ENCODE measurements at regions not wholly inside any gene's neighbourhood (a gene's known extent, or its start where the extent isn't known, plus 50 kb on each side); places are given as distances from the start of the nearest gene placed in this dataset.
A peak's percentile ranks its signal among the peaks of the same experiment; 100 is the strongest.

DNA sequence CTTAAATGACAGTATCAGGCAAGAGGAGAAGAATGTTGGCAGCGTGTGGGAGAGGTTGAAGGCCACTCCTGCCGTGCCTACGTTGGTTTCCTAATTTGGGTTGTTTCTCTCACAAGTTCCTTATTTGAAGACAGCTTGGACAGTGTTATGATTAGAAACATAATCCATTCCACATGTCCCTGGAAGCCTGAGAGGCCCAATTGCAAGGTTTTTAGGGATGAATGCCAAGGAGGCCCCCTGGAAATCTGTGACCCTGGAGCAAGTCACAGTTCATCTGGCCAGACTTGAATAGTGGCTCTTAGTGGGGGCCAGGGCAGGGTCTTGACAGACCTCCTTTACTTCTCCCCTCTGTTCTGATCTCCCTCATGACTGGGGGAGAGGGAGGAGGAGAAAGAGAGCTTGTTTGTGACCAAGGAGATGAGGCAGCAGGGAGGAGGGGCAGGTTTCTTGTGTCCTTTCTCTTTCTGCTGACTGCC, 584.4 kb upstream of the TBL1XR1 start:
- H3K4me3 ChIP-seq = no peak overlapping the region
- H3K36me3 ChIP-seq = no peaks in the 10 kb centered on the region
- intact Hi-C loops (cut with DNase I) = no loop called here
- no peaks in the 10 kb centered on the region for H3K9me3 ChIP-seq
- DNase-seq (ENCODE audit: low spot score in 2 of 2) = peak in 1 of 2 donors; percentile 82
- H3K4me1 ChIP-seq = peaks cover 0 to 21% of the 10 kb centered on the region in 2 donors
- H3K27ac ChIP-seq = peak overlapping the region; percentile 59 to 70
- TF ChIP-seq, protein P1, sequence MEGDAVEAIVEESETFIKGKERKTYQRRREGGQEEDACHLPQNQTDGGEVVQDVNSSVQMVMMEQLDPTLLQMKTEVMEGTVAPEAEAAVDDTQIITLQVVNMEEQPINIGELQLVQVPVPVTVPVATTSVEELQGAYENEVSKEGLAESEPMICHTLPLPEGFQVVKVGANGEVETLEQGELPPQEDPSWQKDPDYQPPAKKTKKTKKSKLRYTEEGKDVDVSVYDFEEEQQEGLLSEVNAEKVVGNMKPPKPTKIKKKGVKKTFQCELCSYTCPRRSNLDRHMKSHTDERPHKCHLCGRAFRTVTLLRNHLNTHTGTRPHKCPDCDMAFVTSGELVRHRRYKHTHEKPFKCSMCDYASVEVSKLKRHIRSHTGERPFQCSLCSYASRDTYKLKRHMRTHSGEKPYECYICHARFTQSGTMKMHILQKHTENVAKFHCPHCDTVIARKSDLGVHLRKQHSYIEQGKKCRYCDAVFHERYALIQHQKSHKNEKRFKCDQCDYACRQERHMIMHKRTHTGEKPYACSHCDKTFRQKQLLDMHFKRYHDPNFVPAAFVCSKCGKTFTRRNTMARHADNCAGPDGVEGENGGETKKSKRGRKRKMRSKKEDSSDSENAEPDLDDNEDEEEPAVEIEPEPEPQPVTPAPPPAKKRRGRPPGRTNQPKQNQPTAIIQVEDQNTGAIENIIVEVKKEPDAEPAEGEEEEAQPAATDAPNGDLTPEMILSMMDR (IDR thresholded peaks at IDR 0.05) = no peak
- H3K27me3 ChIP-seq = no peaks in the 10 kb centered on the region

DNA sequence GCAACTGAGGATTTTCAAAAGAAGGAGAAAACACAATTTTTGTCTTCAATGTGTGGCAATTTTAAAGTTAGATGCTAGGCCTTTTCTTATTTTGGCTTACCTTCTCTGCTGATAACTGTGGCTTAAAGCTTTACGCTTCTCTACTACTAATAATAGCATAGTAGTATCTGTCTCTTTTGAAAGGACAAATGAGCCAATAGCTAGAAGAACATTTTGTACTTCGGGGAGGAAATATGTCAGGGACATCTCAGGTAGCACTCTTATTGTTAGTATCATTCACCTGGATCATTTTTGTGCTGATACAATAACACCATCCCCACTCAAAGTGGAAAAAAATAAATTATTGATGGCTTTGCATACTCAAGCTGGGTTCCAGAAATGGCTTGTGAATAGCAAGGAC, 586.1 kb upstream of the TBL1XR1 start:
- DNase-seq (ENCODE audit: low spot score in 2 of 2) = no peak
- intact Hi-C loops (cut with DNase I) = no loop called here
- Histone ChIP-seq H3K27me3 (no peaks in the 10 kb centered on the region), H3K36me3 (no peaks in the 10 kb centered on the region), H3K27ac (no peak overlapping the region), H3K9me3 (no peaks in the 10 kb centered on the region), H3K4me3 (no peak overlapping the region), H3K4me1 (peaks cover 0 to 18% of the 10 kb centered on the region in 2 donors)
- TF ChIP-seq, protein P1 (IDR thresholded peaks at IDR 0.05) = no peak

DNA sequence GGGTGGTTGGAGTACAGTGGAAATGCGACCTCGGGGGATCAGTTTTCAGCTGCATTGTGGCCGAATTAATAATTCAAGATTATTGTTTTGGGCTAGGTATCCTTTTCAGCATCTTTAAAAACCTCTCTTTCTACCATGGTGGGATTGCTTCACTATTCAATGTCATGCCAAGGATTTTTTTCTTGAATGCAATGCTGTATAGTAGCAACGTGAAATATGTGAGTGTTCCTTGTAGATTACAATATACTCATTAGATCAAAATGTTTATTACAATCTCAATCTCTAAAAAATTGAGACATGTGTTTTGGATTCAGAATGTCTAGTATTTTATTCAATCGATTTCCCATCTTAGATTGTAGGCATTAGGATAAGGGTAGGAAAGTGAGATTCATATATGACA, 586.5 kb upstream of the TBL1XR1 start:
- DNase-seq (ENCODE audit: low spot score in 2 of 2) = no peak
- Histone ChIP-seq H3K4me3 (no peak overlapping the region), H3K36me3 (no peaks in the 10 kb centered on the region), H3K9me3 (no peaks in the 10 kb centered on the region), H3K27me3 (no peaks in the 10 kb centered on the region), H3K4me1 (peaks cover 0 to 18% of the 10 kb centered on the region in 2 donors), H3K27ac (no peak overlapping the region)
- TF ChIP-seq, protein P1 (IDR thresholded peaks at IDR 0.05) = no peak
- intact Hi-C loops (cut with DNase I) = no loop called here

DNA sequence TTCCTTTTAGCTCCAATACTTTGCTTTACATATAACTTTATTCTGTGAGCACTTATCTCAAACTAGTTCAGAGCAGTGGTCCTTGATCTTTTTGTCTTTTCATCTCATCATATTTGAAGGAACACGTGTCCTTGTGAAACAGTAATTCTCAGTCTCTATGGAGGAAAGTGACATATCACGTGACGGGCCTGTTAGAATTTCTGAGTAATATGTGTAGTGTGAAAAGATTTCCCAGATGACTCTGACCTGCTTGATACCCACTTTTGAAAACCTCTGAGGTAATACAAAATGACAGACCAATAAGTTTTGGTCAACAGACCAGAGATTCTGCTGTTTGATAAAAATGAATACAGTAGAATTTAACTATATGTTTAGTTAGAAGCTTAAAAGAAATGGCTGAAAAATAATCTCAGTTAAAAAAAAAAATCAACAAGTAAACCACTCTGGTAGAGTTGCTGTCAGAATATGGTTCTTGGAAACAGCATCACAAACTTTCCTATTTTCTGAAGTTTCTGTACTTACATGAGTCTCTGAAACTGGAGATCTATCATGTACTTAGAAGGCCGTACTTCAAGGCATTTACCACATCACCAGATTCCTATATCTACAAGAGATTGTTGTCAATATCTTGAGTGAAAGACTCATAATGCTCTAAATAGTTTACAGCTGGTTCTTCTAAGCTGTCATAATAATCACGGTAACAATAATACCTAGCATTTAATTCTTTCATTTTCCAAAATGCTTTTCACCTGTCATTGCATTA, 590.2 kb upstream of the TBL1XR1 start:
- no peak for DNase-seq (ENCODE audit: low spot score in 2 of 2)
- Histone ChIP-seq H3K36me3 (no peaks in the 10 kb centered on the region), H3K27me3 (no peaks in the 10 kb centered on the region), H3K27ac (no peak overlapping the region), H3K4me3 (no peak overlapping the region), H3K9me3 (no peaks in the 10 kb centered on the region), H3K4me1 (no peaks in the 10 kb centered on the region)
- intact Hi-C loops (cut with DNase I) = no loop called here
- TF ChIP-seq, protein P1 (IDR thresholded peaks at IDR 0.05) = no peak

DNA sequence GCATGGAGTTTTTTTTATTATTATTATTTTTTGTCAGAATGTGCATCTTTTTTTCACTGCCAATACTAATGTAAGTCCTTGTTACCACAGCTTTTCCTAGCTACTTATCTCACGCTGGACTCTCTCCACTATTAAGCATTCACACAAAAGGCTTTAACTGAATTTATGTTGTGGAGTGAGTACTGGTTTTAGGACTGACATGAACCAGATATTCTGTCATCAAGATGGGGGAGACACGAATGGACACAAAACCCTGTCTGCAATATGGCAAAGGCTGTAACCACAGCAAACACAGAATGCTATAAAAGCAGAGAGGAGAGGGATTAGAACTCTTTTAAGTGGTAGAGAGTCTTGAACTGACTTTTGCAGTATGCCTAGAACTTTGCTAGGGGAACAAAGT, 592.2 kb upstream of the TBL1XR1 start:
- no peak overlapping the region for H3K4me3 ChIP-seq
- H3K9me3 ChIP-seq = no peaks in the 10 kb centered on the region
- no peak for DNase-seq (ENCODE audit: low spot score in 2 of 2)
- H3K27me3 ChIP-seq = no peaks in the 10 kb centered on the region
- intact Hi-C loops (cut with DNase I) = no loop called here
- no peak overlapping the region for H3K27ac ChIP-seq
- H3K36me3 ChIP-seq = no peaks in the 10 kb centered on the region
- TF ChIP-seq, protein P1 (IDR thresholded peaks at IDR 0.05) = no peak
- H3K4me1 ChIP-seq = no peaks in the 10 kb centered on the region

Measured in ascending aorta (tissue), 2 donors.